Transverse colon (tissue), 4 donors: ENCODE measurements at regions not wholly inside any gene's neighbourhood (a gene's known extent, or its start where the extent isn't known, plus 50 kb on each side); places are given as distances from the start of the nearest gene placed in this dataset.

Experiments used
- DNase-seq: peaks from one replicate; pipeline ENCODE4 v3.0.0-alpha.2; 2019
- H3K27ac ChIP-seq, 4 donors: fragments of 200-600 bp; sonication (generic); 2 replicates each; pipeline ENCODE4 v1.5.1; 2016 to 2018; ENCODE audit warnings: inconsistent platforms in 4 of 4
- H3K27me3 ChIP-seq: fragments of 200-600 bp; sonication (generic); 2 replicates; pipeline ENCODE4 v1.5.1; 2017; ENCODE audit warnings: inconsistent platforms
- H3K36me3 ChIP-seq, 4 donors: fragments of 200-600 bp; sonication (generic); 2 replicates each; pipeline ENCODE4 v1.5.1; 2017 to 2019; ENCODE audit warnings: inconsistent platforms in 4 of 4
- H3K4me1 ChIP-seq, 4 donors: fragments of 200-600 bp; sonication (generic); 2 replicates each; pipeline ENCODE4 v1.5.1; 2017 to 2020; ENCODE audit warnings: inconsistent platforms in 4 of 4
- H3K4me3 ChIP-seq, 4 donors: fragments of 200-600 bp; sonication (generic); 1 replicate in 1 of 4; 2 replicates in 3 of 4; pipeline versions ENCODE4 v1.5.1 to v1.6.1; 2017 to 2019; ENCODE audit warnings: inconsistent platforms in 4 of 4
- H3K9me3 ChIP-seq, 2 donors: fragments of 200-600 bp; sonication (generic); 2 replicates each; pipeline ENCODE4 v1.5.1; 2017 to 2019; ENCODE audit warnings: inconsistent platforms in 2 of 2
- CTCF ChIP-seq, 5 experiments: fragments of 200-600 bp in 3 of 5; fragments of 450-650 bp in 2 of 5; sonication (generic) in 3 of 5; IDR thresholded peaks; 1 replicate in 2 of 5; 2 replicates in 3 of 5; pipeline ENCODE4 v1.5.1; 2016 to 2017; ENCODE audit warnings: antibody characterized with exemption in 5 of 5, inconsistent platforms in 3 of 5, mild to moderate bottlenecking in 2 of 5, moderate library complexity in 1 of 5
- EP300 ChIP-seq: sonication (generic); formaldehyde crosslinking; IDR thresholded peaks from one replicate; pipeline ENCODE4 v1.6.1; 2017; ENCODE audit warnings: antibody characterized with exemption, low read depth
- POLR2A ChIP-seq: fragments of 450-650 bp; IDR thresholded peaks from one replicate; pipeline ENCODE4 v1.6.1; 2016; ENCODE audit warnings: antibody characterized with exemption, mild to moderate bottlenecking, moderate library complexity
- POLR2AphosphoS5 ChIP-seq, 3 donors: sonication (generic); formaldehyde crosslinking; IDR thresholded peaks; one replicate each; pipeline ENCODE4 v1.6.1; 2016; ENCODE audit warnings: antibody characterized with exemption in 3 of 3
- WGBS, 2 donors: methylation state at CpG; one replicate each; pipeline ENCODE4 v1.1.5; 2018; ENCODE audit warnings: low coverage in 1 of 2; 5-methylcytosine and 5-hydroxymethylcytosine counted together
- in situ Hi-C, 4 donors: fragments of 200-750 bp; cut with MboI; loops; one replicate each; pipeline versions ENCODE4 v1.15.0 to v1.15.1; 2017; ENCODE audit warnings: low sequenced_read_pairs in 3 of 4, low pct_ligation_motif_present in 1 of 4, low pct_unique_long_range_greater_than_20kb in 1 of 4
- intact Hi-C: fragments of 100-400 bp; cut with DNase I; formaldehyde crosslinking; loops from one replicate; pipeline ENCODE4 v1.15.1; 2023; ENCODE audit warnings: low total_unique reads

DNA sequence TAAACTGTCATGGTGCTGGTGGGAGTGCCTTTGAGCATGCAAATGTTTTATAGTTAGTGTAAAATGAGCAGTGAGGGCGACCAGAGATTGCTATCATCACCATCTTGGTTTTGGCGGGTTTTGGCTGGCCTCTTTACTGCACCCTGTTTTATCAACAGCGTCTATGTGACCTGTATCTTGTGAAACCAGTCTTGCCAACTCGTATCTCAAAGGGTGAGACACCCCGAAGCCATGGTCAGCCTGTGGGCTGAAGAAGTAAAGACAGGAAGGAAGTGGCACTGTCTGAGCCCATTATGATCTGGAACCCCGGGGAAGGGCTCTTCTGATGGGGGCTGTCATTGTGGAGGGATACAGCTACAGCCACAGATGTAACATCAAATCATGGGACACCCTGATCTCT, 81.5 kb upstream of the FAM216B start:
- Histone ChIP-seq H3K9me3 (no peaks in the 10 kb centered on the region), H3K36me3 (no peaks in the 10 kb centered on the region), H3K27ac (no peak overlapping the region), H3K27me3 (no peaks in the 10 kb centered on the region), H3K4me1 (no peaks in the 10 kb centered on the region), H3K4me3 (no peak overlapping the region)
- TF ChIP-seq CTCF (IDR thresholded peaks at IDR 0.05), result no peak
- no peak for TF ChIP-seq EP300
- no peak for TF ChIP-seq POLR2A
- TF ChIP-seq POLR2AphosphoS5 (IDR thresholded peaks at IDR 0.05), result no peak
- intact Hi-C loops (no loop called here), in situ Hi-C loops (no loop called here)
- WGBS, 2 donors, result 70 to 80% methylated on average over 5 to 6 of the region's 6 CpGs
- no peak for DNase-seq

GRCh38 chr13:42702716-42703115, 78.7 kb upstream of the FAM216B start:
- in situ Hi-C loops (no loop called here), intact Hi-C loops (no loop called here)
- Histone ChIP-seq H3K9me3 (no peaks in the 10 kb centered on the region), H3K36me3 (no peaks in the 10 kb centered on the region), H3K4me3 (no peak overlapping the region), H3K27ac (no peak overlapping the region), H3K27me3 (no peaks in the 10 kb centered on the region), H3K4me1 (no peaks in the 10 kb centered on the region)
- no peak for DNase-seq
- WGBS, 2 donors, result 58 to 92% methylated on average over 2 of the region's 2 CpGs
- TF ChIP-seq CTCF (IDR thresholded peaks at IDR 0.05) (no peak), POLR2A (no peak), POLR2AphosphoS5 (IDR thresholded peaks at IDR 0.05) (no peak), EP300 (no peak)

- Histone ChIP-seq H3K36me3 (no peaks in the 10 kb centered on the region), H3K27ac (no peak overlapping the region), H3K27me3 (no peaks in the 10 kb centered on the region), H3K9me3 (no peaks in the 10 kb centered on the region), H3K4me1 (no peaks in the 10 kb centered on the region), H3K4me3 (no peak overlapping the region)
- intact Hi-C loops (no loop called here), in situ Hi-C loops (no loop called here)
- no peak for DNase-seq
- TF ChIP-seq EP300 (no peak), CTCF (IDR thresholded peaks at IDR 0.05) (no peak), POLR2A (no peak), POLR2AphosphoS5 (IDR thresholded peaks at IDR 0.05) (no peak)
These were observed 77.6 kb upstream of the FAM216B start for GRCh38 chr13:42703740-42704139.

DNA sequence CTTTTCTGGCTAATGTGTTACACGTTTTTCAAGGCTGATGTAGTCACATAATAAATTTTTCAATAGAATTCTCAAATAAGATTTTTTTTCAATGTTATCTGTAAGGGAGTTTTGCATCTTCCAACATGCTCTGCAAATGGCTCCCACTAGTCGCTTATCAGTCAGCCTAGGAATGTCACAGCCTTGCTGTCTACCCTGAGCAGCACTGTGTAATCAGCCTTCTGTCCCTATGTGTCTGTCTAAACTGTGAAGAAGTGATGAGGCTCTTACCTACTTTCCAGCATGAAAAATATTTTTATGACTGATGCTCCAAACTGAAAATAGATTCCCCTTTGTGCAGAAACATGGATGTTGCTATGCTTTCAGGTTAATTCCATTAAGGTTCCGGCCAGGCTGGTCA, 75.1 kb upstream of the FAM216B start:
- no peaks in the 10 kb centered on the region for H3K9me3 ChIP-seq
- in situ Hi-C loops (no loop called here), intact Hi-C loops (no loop called here)
- WGBS, 2 donors, result 60 to 76% methylated on average over 2 to 3 of the region's 3 CpGs
- H3K27me3 ChIP-seq, result no peaks in the 10 kb centered on the region
- TF ChIP-seq POLR2A (no peak), POLR2AphosphoS5 (IDR thresholded peaks at IDR 0.05) (no peak), CTCF (IDR thresholded peaks at IDR 0.05) (no peak), EP300 (no peak)
- no peak overlapping the region for H3K27ac ChIP-seq
- H3K36me3 ChIP-seq, result no peaks in the 10 kb centered on the region
- no peak for DNase-seq
- no peak overlapping the region for H3K4me3 ChIP-seq
- no peaks in the 10 kb centered on the region for H3K4me1 ChIP-seq
